Bronchial epithelial cell (primary cell): ENCODE measurements at regions not wholly inside any gene's neighbourhood (a gene's known extent, or its start where the extent isn't known, plus 50 kb on each side); places are given as distances from the start of the nearest gene placed in this dataset.

Experiments
- DNase-seq: peaks from one replicate; pipeline ENCODE4 v3.0.0-alpha.2; 2010; ENCODE audit warnings: low read depth
- FAIRE-seq: peaks from 2 replicates; lab custom pipeline; 2011; peaks lifted over from hg19 to GRCh38; lab: Jason Lieb, UNC
- H3K27me3 ChIP-seq: 2 replicates; pipeline ENCODE4 v1.5.1; 2011; ENCODE audit warnings: low read length; ENCODE audit not compliant: control insufficient read depth, insufficient read depth
- H3K36me3 ChIP-seq: 2 replicates; pipeline ENCODE4 v1.5.1; 2011; ENCODE audit warnings: low read length; ENCODE audit not compliant: control insufficient read depth, insufficient read depth
- H3K4me3 ChIP-seq: 2 replicates; pipeline ENCODE4 v1.5.1; 2011; ENCODE audit warnings: mild to moderate bottlenecking, low read depth, low read length, control low read depth
- TF ChIP-seq, protein P1 (sequence below): IDR thresholded peaks from 2 replicates; pipeline ENCODE4 v1.5.1; 2011; ENCODE audit warnings: mild to moderate bottlenecking, moderate library complexity, low read length, control low read depth, inconsistent platforms; ENCODE audit not compliant: insufficient read depth, severe bottlenecking

GRCh38 chr4:180189666-180190065 is 2053.5 kb upstream of the TENM3 start:
- Histone ChIP-seq H3K27me3 (no peaks in the 10 kb centered on the region), H3K4me3 (no peak overlapping the region), H3K36me3 (no peaks in the 10 kb centered on the region)
- DNase-seq (no peak), FAIRE-seq (no peak)
- TF ChIP-seq, protein P1, sequence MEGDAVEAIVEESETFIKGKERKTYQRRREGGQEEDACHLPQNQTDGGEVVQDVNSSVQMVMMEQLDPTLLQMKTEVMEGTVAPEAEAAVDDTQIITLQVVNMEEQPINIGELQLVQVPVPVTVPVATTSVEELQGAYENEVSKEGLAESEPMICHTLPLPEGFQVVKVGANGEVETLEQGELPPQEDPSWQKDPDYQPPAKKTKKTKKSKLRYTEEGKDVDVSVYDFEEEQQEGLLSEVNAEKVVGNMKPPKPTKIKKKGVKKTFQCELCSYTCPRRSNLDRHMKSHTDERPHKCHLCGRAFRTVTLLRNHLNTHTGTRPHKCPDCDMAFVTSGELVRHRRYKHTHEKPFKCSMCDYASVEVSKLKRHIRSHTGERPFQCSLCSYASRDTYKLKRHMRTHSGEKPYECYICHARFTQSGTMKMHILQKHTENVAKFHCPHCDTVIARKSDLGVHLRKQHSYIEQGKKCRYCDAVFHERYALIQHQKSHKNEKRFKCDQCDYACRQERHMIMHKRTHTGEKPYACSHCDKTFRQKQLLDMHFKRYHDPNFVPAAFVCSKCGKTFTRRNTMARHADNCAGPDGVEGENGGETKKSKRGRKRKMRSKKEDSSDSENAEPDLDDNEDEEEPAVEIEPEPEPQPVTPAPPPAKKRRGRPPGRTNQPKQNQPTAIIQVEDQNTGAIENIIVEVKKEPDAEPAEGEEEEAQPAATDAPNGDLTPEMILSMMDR, result no peak

DNA sequence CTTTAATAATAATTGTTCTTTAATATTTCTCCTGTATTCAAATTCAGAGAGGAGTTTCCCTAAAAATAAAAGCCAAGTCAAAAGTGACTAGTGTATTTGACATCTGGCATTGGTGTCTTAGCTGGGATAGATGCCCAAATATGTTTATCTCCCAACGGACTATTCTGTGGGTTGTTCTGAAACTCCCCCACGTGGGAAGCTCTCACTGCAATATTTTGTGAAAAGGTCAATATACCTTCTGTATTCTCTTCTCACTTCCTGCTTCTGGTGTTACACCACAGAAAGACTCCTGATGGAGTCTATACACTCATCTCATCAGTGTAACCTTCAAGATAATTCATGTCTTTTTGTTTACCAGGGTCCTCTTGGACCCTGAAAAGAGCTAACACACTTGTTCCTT is 2052.8 kb upstream of the TENM3 start:
- TF ChIP-seq, protein P1, result no peak
- no peaks in the 10 kb centered on the region for H3K36me3 ChIP-seq
- no peaks in the 10 kb centered on the region for H3K27me3 ChIP-seq
- H3K4me3 ChIP-seq, result no peak overlapping the region
- DNase-seq, result no peak
- FAIRE-seq, result no peak

- DNase-seq, result no peak
- Histone ChIP-seq H3K36me3 (no peaks in the 10 kb centered on the region), H3K4me3 (no peak overlapping the region), H3K27me3 (no peaks in the 10 kb centered on the region)
- no peak for FAIRE-seq
- TF ChIP-seq, protein P1, result no peak
These were observed 2045.7 kb upstream of the TENM3 start for GRCh38 chr4:180197471-180197870.

- TF ChIP-seq, protein P1, result no peak
- H3K4me3 ChIP-seq, result no peak overlapping the region
- DNase-seq, result no peak
- H3K36me3 ChIP-seq, result no peaks in the 10 kb centered on the region
- FAIRE-seq, result no peak
- no peaks in the 10 kb centered on the region for H3K27me3 ChIP-seq
These were observed 2039.9 kb upstream of the TENM3 start for GRCh38 chr4:180203349-180203748.

- H3K27me3 ChIP-seq, result no peaks in the 10 kb centered on the region
- FAIRE-seq (no peak), DNase-seq (no peak)
- H3K4me3 ChIP-seq, result no peak overlapping the region
- TF ChIP-seq, protein P1, result no peak
- H3K36me3 ChIP-seq, result no peaks in the 10 kb centered on the region
These were observed 2037.9 kb upstream of the TENM3 start for GRCh38 chr4:180205276-180205675.

DNA sequence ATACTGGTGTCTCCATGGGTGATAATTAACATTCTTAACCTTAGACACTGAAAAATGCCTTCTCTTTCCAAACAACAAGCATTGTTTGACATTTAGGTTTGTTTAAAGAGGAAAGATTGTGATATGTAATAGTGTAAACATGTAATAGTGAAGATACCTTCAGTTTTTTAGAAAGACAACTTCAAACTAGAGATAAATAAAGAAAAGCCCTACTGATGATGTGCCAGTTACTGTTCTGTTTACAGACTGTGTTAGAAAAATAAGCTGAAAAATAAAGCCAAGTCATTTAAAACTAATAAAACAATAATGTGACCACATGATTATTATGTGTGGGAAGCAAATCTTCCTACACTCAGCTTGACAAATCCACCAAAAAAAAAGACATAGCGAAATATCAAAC is 2035.3 kb upstream of the TENM3 start:
- FAIRE-seq (no peak), DNase-seq (no peak)
- no peaks in the 10 kb centered on the region for H3K36me3 ChIP-seq
- TF ChIP-seq, protein P1, result no peak
- H3K4me3 ChIP-seq, result no peak overlapping the region
- no peaks in the 10 kb centered on the region for H3K27me3 ChIP-seq
